MM.1S (cell line): ENCODE measurements at regions not wholly inside any gene's neighbourhood (a gene's known extent, or its start where the extent isn't known, plus 50 kb on each side); places are given as distances from the start of the nearest gene placed in this dataset.

Source experiments
- DNase-seq: peaks from one replicate; pipeline ENCODE4 v3.0.0-alpha.2; 2015
- H2AFZ ChIP-seq: fragments of 300-600 bp; sonication (generic); 2 replicates; pipeline ENCODE4 v1.6.0; 2016; ENCODE audit warnings: antibody characterized with exemption, low read length
- H3F3A ChIP-seq: fragments of 300-600 bp; sonication (generic); 2 replicates; pipeline ENCODE4 v1.6.1; 2016; ENCODE audit warnings: mild to moderate bottlenecking, antibody characterized with exemption, low read length, moderate library complexity, mixed read lengths; ENCODE audit not compliant: insufficient read depth
- H3K27ac ChIP-seq: fragments of 300-600 bp; sonication (generic); 2 replicates; pipeline ENCODE4 v1.5.1; 2016; ENCODE audit warnings: mild to moderate bottlenecking, low read length
- H3K27me3 ChIP-seq: fragments of 300-600 bp; sonication (generic); replicated peaks from 2 replicates; pipeline ENCODE4 v1.6.0; 2016; ENCODE audit warnings: low read length; ENCODE audit not compliant: insufficient read depth
- H3K36me3 ChIP-seq: fragments of 300-600 bp; sonication (generic); replicated peaks from 2 replicates; pipeline ENCODE4 v1.6.1; 2016; ENCODE audit warnings: mild to moderate bottlenecking, low read length, mixed read lengths; ENCODE audit not compliant: insufficient read depth
- H3K4me1 ChIP-seq: fragments of 300-600 bp; sonication (generic); 2 replicates; pipeline ENCODE4 v1.6.1; 2016; ENCODE audit warnings: low read length, mixed read lengths
- H3K4me2 ChIP-seq: fragments of 300-600 bp; sonication (generic); 2 replicates; pipeline ENCODE4 v1.6.0; 2016; ENCODE audit warnings: low read depth, low read length
- H3K4me3 ChIP-seq: fragments of 300-600 bp; sonication (generic); 2 replicates; pipeline ENCODE4 v1.5.1; 2016; ENCODE audit warnings: low read length, mixed read lengths
- H3K79me2 ChIP-seq: fragments of 300-600 bp; sonication (generic); 2 replicates; pipeline ENCODE4 v1.6.1; 2016; ENCODE audit warnings: mixed run types, low read length, mixed read lengths
- H3K9ac ChIP-seq: fragments of 300-600 bp; sonication (generic); 2 replicates; pipeline ENCODE4 v1.6.1; 2016; ENCODE audit warnings: low read length, mixed read lengths
- H3K9me2 ChIP-seq: fragments of 300-600 bp; sonication (generic); replicated peaks from 2 replicates; pipeline ENCODE4 v1.6.1; 2016; ENCODE audit warnings: mild to moderate bottlenecking, low read length, mixed read lengths; ENCODE audit not compliant: insufficient read depth
- H3K9me3 ChIP-seq: fragments of 300-600 bp; sonication (generic); replicated peaks from 2 replicates; pipeline ENCODE4 v1.6.1; 2016; ENCODE audit warnings: mild to moderate bottlenecking, low read length, mixed read lengths; ENCODE audit not compliant: insufficient read depth
- H4K20me1 ChIP-seq: fragments of 300-600 bp; sonication (generic); 2 replicates; pipeline ENCODE4 v1.6.1; 2016; ENCODE audit warnings: mild to moderate bottlenecking, low read length, moderate library complexity, mixed read lengths; ENCODE audit not compliant: insufficient read depth
- EZH2 ChIP-seq: fragments of 300-600 bp; sonication (generic); optimal IDR thresholded peaks from 2 replicates; pipeline ENCODE3; 2017; ENCODE audit warnings: low read depth, mild to moderate bottlenecking, antibody characterized with exemption, low read length, mixed read lengths
- EZH2phosphoT487 ChIP-seq: fragments of 300-600 bp; sonication (generic); IDR thresholded peaks from 2 replicates; pipeline ENCODE4 v1.6.1; 2018; ENCODE audit warnings: antibody characterized with exemption, low read length
- TF ChIP-seq, protein P1 (sequence below): fragments of 300-600 bp; sonication (generic); IDR thresholded peaks from 2 replicates; pipeline ENCODE4 v1.5.1; 2016; ENCODE audit warnings: antibody characterized with exemption, low read length, mixed read lengths

GRCh38 chr1:191151321-191151807 lies 673.7 kb upstream of the BRINP3 start:
- Histone ChIP-seq H3K79me2 (no peaks in the 10 kb centered on the region), H3F3A (no peaks in the 10 kb centered on the region), H3K27me3 (no peaks in the 10 kb centered on the region), H3K4me1 (no peaks in the 10 kb centered on the region), H3K4me2 (no peak overlapping the region), H4K20me1 (no peaks in the 10 kb centered on the region), H3K27ac (no peak overlapping the region), H3K4me3 (no peak overlapping the region), H3K9me3 (no peaks in the 10 kb centered on the region), H3K9me2 (no peaks in the 10 kb centered on the region), H3K9ac (no peak overlapping the region), H3K36me3 (no peaks in the 10 kb centered on the region), H2AFZ (no peak overlapping the region)
- TF ChIP-seq, protein P1, sequence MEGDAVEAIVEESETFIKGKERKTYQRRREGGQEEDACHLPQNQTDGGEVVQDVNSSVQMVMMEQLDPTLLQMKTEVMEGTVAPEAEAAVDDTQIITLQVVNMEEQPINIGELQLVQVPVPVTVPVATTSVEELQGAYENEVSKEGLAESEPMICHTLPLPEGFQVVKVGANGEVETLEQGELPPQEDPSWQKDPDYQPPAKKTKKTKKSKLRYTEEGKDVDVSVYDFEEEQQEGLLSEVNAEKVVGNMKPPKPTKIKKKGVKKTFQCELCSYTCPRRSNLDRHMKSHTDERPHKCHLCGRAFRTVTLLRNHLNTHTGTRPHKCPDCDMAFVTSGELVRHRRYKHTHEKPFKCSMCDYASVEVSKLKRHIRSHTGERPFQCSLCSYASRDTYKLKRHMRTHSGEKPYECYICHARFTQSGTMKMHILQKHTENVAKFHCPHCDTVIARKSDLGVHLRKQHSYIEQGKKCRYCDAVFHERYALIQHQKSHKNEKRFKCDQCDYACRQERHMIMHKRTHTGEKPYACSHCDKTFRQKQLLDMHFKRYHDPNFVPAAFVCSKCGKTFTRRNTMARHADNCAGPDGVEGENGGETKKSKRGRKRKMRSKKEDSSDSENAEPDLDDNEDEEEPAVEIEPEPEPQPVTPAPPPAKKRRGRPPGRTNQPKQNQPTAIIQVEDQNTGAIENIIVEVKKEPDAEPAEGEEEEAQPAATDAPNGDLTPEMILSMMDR: no peak
- TF ChIP-seq EZH2phosphoT487 (no peak), EZH2 (no peak)
- DNase-seq: no peak

- H3K9ac ChIP-seq: no peak overlapping the region
- H3K36me3 ChIP-seq: no peaks in the 10 kb centered on the region
- H2AFZ ChIP-seq: no peak overlapping the region
- no peaks in the 10 kb centered on the region for H3K9me2 ChIP-seq
- no peaks in the 10 kb centered on the region for H3F3A ChIP-seq
- no peak overlapping the region for H3K4me2 ChIP-seq
- no peaks in the 10 kb centered on the region for H3K9me3 ChIP-seq
- H3K27ac ChIP-seq: no peak overlapping the region
- H3K4me1 ChIP-seq: peaks cover 4% of the 10 kb centered on the region; the same call in 1 of the 2 replicates
- no peak for TF ChIP-seq EZH2phosphoT487
- TF ChIP-seq, protein P1: no peak
- TF ChIP-seq EZH2: no peak
- H3K4me3 ChIP-seq: no peak overlapping the region
- H3K79me2 ChIP-seq: no peaks in the 10 kb centered on the region
- no peaks in the 10 kb centered on the region for H4K20me1 ChIP-seq
- H3K27me3 ChIP-seq: no peaks in the 10 kb centered on the region
- no peak for DNase-seq
Observed at GRCh38 chr1:191152776-191153175, 675.1 kb upstream of the BRINP3 start.

- H3K27ac ChIP-seq: no peak overlapping the region
- no peak overlapping the region for H3K4me3 ChIP-seq
- peaks cover 4% of the 10 kb centered on the region; the same call in 1 of the 2 replicates for H3K4me1 ChIP-seq
- no peaks in the 10 kb centered on the region for H3K36me3 ChIP-seq
- no peaks in the 10 kb centered on the region for H3K9me2 ChIP-seq
- no peak overlapping the region for H2AFZ ChIP-seq
- H3K9ac ChIP-seq: no peak overlapping the region
- no peak for DNase-seq
- H4K20me1 ChIP-seq: no peaks in the 10 kb centered on the region
- no peaks in the 10 kb centered on the region for H3F3A ChIP-seq
- H3K27me3 ChIP-seq: no peaks in the 10 kb centered on the region
- TF ChIP-seq EZH2: no peak
- no peak for TF ChIP-seq EZH2phosphoT487
- TF ChIP-seq, protein P1: no peak
- no peaks in the 10 kb centered on the region for H3K9me3 ChIP-seq
- H3K4me2 ChIP-seq: no peak overlapping the region
- no peaks in the 10 kb centered on the region for H3K79me2 ChIP-seq
Observed at GRCh38 chr1:191155178-191155577, 677.5 kb upstream of the BRINP3 start.
